ENCODE measurements at regions not wholly inside any gene's neighbourhood (a gene's known extent, or its start where the extent isn't known, plus 50 kb on each side); places are given as distances from the start of the nearest gene placed in this dataset.
"Not testable (repeated sequence)": the region's sequence is repeated elsewhere in the genome, so short reads cannot be mapped to it uniquely, and the experiment has no call there.

DNA sequence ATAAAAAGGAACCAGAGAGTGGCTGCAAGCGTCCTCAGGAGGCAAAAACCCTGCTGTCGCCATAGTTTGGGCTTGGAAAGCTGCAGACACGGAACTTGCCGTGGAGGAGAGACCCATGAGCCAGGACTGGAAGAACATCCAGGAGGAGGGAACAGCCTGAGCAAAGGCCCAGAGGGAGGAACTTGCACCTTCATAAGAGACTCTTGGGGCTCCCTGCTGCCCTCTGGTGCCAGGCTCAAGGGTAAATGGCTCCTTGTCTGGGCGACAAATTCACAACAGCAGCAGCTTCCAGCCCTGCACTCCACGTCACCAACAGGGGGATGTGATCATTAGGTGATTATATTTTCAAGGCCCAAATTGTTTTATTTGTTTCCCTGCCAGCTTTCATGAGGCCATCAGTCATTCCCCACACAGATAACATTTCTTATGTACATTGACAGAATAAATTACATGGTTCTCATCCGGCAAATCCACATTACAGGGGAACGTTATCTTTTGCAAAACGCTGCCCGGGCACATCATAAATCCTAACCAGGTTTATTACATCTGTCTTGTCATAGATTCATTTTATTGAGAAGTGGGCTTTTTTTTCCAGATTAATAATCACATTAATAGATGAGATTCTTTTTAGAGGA, 143.0 kb upstream of the GRIK3 start:
- no peak overlapping the region for H3K4me3 ChIP-seq (ENCODE audit: low read depth, low read length)
- ChIA-PET POLR2A (no interaction called here), CTCF (no interaction called here)
- DNase-seq (ENCODE audit: low read depth, low spot score), result no peak
- TF ChIP-seq, protein P1, sequence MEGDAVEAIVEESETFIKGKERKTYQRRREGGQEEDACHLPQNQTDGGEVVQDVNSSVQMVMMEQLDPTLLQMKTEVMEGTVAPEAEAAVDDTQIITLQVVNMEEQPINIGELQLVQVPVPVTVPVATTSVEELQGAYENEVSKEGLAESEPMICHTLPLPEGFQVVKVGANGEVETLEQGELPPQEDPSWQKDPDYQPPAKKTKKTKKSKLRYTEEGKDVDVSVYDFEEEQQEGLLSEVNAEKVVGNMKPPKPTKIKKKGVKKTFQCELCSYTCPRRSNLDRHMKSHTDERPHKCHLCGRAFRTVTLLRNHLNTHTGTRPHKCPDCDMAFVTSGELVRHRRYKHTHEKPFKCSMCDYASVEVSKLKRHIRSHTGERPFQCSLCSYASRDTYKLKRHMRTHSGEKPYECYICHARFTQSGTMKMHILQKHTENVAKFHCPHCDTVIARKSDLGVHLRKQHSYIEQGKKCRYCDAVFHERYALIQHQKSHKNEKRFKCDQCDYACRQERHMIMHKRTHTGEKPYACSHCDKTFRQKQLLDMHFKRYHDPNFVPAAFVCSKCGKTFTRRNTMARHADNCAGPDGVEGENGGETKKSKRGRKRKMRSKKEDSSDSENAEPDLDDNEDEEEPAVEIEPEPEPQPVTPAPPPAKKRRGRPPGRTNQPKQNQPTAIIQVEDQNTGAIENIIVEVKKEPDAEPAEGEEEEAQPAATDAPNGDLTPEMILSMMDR (IDR thresholded peaks at IDR 0.05; ENCODE audit: insufficient read depth, low read length, missing control alignments), result no peak

DNA sequence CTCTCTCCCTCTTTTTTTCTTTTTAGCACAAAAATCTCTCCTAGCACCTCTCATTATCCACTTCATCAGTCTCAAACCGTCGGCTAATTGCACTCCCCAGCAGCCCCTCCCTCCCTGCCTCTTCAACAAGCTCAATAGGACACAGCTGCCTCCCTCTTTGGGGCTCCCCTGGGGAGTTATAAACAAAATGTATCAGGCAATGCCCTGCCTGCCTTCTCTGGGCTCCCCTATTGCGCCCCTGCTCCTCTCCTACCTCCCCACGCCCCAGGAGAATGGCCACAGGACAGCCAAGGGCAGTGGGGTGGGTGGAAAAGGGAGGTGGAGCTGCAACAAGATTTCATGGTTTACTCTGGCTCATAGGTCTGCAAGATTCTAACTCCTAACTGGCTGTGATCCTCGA, 147.1 kb upstream of the GRIK3 start:
- POLR2A ChIA-PET, result no interaction called here
- TF ChIP-seq, protein P1 (IDR thresholded peaks at IDR 0.05; ENCODE audit: insufficient read depth, low read length, missing control alignments), result no peak
- H3K4me3 ChIP-seq (ENCODE audit: low read depth, low read length), result no peak overlapping the region
- DNase-seq (ENCODE audit: low read depth, low spot score), result no peak
- CTCF ChIA-PET, result no interaction called here

GRCh38 chr1:37184789-37185188, 150.5 kb upstream of the GRIK3 start:
- DNase-seq (ENCODE audit: low read depth, low spot score), result no peak
- POLR2A ChIA-PET, result no interaction called here
- H3K4me3 ChIP-seq (ENCODE audit: low read depth, low read length), result no peak overlapping the region
- CTCF ChIA-PET, result no interaction called here
- TF ChIP-seq, protein P1 (IDR thresholded peaks at IDR 0.05; ENCODE audit: insufficient read depth, low read length, missing control alignments), result no peak

- TF ChIP-seq, protein P1 (IDR thresholded peaks at IDR 0.05; ENCODE audit: insufficient read depth, low read length, missing control alignments), result no peak
- POLR2A ChIA-PET, result no interaction called here
These were observed 152.0 kb upstream of the GRIK3 start for GRCh38 chr1:37186246-37186756.

DNA sequence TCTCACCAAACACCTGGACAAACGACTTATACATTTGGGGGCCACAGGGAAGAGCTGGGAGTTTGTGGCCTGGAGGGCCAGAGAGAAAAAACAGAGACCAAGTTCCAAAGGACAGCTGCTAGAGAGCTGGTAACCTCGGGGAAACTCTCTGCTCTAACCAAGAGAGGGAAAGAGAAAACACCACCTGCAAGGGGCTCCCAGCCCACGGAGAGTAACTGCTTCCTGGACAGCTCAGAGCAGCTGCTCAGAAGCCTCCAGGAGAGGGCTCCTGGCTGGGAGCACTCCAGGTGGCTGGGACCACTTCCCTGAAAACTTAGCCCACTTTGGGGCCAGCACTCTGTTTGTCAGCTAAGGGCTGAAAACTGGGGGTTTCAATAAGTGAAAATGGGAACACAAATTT, 154.8 kb upstream of the GRIK3 start:
- DNase-seq (ENCODE audit: low read depth, low spot score), result no peak
- ChIA-PET POLR2A (no interaction called here), CTCF (no interaction called here)
- TF ChIP-seq, protein P1 (IDR thresholded peaks at IDR 0.05; ENCODE audit: insufficient read depth, low read length, missing control alignments), result no peak
- H3K4me3 ChIP-seq (ENCODE audit: low read depth, low read length), result no peak overlapping the region

More at GRCh38 chr1:37186246-37186756, 152.0 kb upstream of the GRIK3 start:
- H3K4me3 ChIP-seq (ENCODE audit: low read depth, low read length), result no peak overlapping the region
- CTCF ChIA-PET, result no interaction called here
- no peak for DNase-seq (ENCODE audit: low read depth, low spot score)

- POLR2A ChIA-PET, result no interaction called here
- TF ChIP-seq, protein P1 (IDR thresholded peaks at IDR 0.05; ENCODE audit: insufficient read depth, low read length, missing control alignments), result no peak
- CTCF ChIA-PET, result no interaction called here
- H3K4me3 ChIP-seq (ENCODE audit: low read depth, low read length), result no peak overlapping the region
- no peak for DNase-seq (ENCODE audit: low read depth, low spot score)
These were observed 163.1 kb upstream of the GRIK3 start for GRCh38 chr1:37197411-37197810.

DNA sequence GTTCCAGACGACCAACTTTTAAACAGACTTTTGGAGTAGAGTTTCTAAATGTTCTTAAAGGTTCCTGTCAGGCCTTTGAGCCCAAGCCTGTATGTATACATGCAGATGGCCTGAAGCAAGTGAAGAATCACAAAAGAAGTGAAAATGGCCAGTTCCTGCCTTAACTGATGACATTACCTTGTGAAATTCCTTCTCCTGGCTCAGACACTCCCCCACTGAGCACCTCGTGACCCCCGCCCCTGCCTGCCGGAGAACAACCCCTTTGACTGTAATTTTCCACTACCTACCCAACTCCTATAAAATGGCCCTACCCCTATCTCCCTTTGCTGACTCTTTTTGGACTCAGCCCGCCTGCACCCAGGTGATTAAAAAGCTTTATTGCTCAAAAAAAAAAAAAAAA, 180.0 kb upstream of the GRIK3 start:
- CTCF ChIA-PET; POLR2A ChIA-PET; H3K4me3 ChIP-seq (ENCODE audit: low read depth, low read length); DNase-seq (ENCODE audit: low read depth, low spot score): not testable (repeated sequence)
